Hepatocyte (in vitro differentiated cells): ENCODE measurements at regions not wholly inside any gene's neighbourhood (a gene's known extent, or its start where the extent isn't known, plus 50 kb on each side); places are given as distances from the start of the nearest gene placed in this dataset.

Source experiments
- CTCF ChIP-seq: fragments of 200-600 bp; sonication (generic); IDR thresholded peaks from 2 replicates; pipeline ENCODE4 v1.5.1; 2016; ENCODE audit warnings: antibody characterized with exemption, mild to moderate bottlenecking; ENCODE audit not compliant: poor library complexity
- EZH2 ChIP-seq: fragments of 200-600 bp; sonication (generic); IDR thresholded peaks from 2 replicates; pipeline ENCODE4 v1.6.1; 2016; ENCODE audit warnings: antibody characterized with exemption, mild to moderate bottlenecking, borderline replicate concordance
- EZH2phosphoT487 ChIP-seq: fragments of 200-600 bp; sonication (generic); IDR thresholded peaks from one replicate; pipeline ENCODE4 v1.6.1; 2018; ENCODE audit warnings: antibody characterized with exemption, mild to moderate bottlenecking, low read depth, moderate library complexity; ENCODE audit not compliant: unreplicated experiment, severe bottlenecking

GRCh38 chr4:123248085-123248659 lies 148.4 kb upstream of the SPRY1 start:
- no peak for TF ChIP-seq CTCF
- TF ChIP-seq EZH2 = no peak
- TF ChIP-seq EZH2phosphoT487 = no peak
